SJSA1 (cell line): ENCODE measurements at regions not wholly inside any gene's neighbourhood (a gene's known extent, or its start where the extent isn't known, plus 50 kb on each side); places are given as distances from the start of the nearest gene placed in this dataset.
A peak's percentile ranks its signal among the peaks of the same experiment; 100 is the strongest.
"Not testable (repeated sequence)": the region's sequence is repeated elsewhere in the genome, so short reads cannot be mapped to it uniquely, and the experiment has no call there.

Experiments used
- DNase-seq, 2 experiments: peaks; one replicate each; pipeline ENCODE4 v3.0.0-alpha.2; 2015 to 2020; ENCODE audit warnings: low spot score in 2 of 2, low read depth in 1 of 2
- H3K27ac ChIP-seq: fragments of 250-450 bp; sonication (Bioruptor Pico); 2 replicates; pipeline ENCODE4 v1.5.1; 2020; ENCODE audit warnings: mild to moderate bottlenecking, moderate library complexity
- H3K27me3 ChIP-seq: fragments of 250-450 bp; sonication (Bioruptor Pico); replicated peaks from 2 replicates; pipeline ENCODE4 v1.5.1; 2020; ENCODE audit warnings: mild to moderate bottlenecking, moderate library complexity
- H3K36me3 ChIP-seq: fragments of 250-450 bp; sonication (Bioruptor Pico); 2 replicates; pipeline ENCODE4 v1.5.1; 2020; ENCODE audit warnings: mild to moderate bottlenecking
- H3K4me1 ChIP-seq: fragments of 250-450 bp; sonication (Bioruptor Pico); replicated peaks from 2 replicates; pipeline ENCODE4 v1.6.1; 2021; ENCODE audit warnings: mild to moderate bottlenecking
- H3K4me3 ChIP-seq: fragments of 250-450 bp; sonication (Bioruptor Pico); 2 replicates; pipeline ENCODE4 v1.5.1; 2020; ENCODE audit warnings: mild to moderate bottlenecking
- H3K9me3 ChIP-seq: fragments of 250-450 bp; sonication (Bioruptor Pico); replicated peaks from 2 replicates; pipeline ENCODE4 v1.5.1; 2020; ENCODE audit warnings: mild to moderate bottlenecking

- Histone ChIP-seq H3K36me3 (no peaks in the 10 kb centered on the region), H3K4me1 (peaks cover 8% of the 10 kb centered on the region), H3K4me3 (no peak overlapping the region), H3K27me3 (no peaks in the 10 kb centered on the region), H3K9me3 (no peaks in the 10 kb centered on the region), H3K27ac (no peak overlapping the region)
- DNase-seq: no peak
Measured at GRCh38 chr4:40681600-40681999, 51.9 kb upstream of the RBM47 start.

GRCh38 chr4:40682290-40683101 lies 52.8 kb upstream of the RBM47 start:
- H3K9me3 ChIP-seq: no peaks in the 10 kb centered on the region
- DNase-seq: no peak
- no peaks in the 10 kb centered on the region for H3K36me3 ChIP-seq
- H3K27ac ChIP-seq: no peak overlapping the region
- H3K27me3 ChIP-seq: no peaks in the 10 kb centered on the region
- H3K4me1 ChIP-seq: peaks cover 8% of the 10 kb centered on the region
- H3K4me3 ChIP-seq: no peak overlapping the region

GRCh38 chr4:40683536-40684145 lies 54.0 kb upstream of the RBM47 start:
- not testable (repeated sequence) for H3K4me3 ChIP-seq, H3K36me3 ChIP-seq, H3K27ac ChIP-seq, DNase-seq, H3K4me1 ChIP-seq, H3K27me3 ChIP-seq, H3K9me3 ChIP-seq

- Histone ChIP-seq H3K27ac (no peak overlapping the region), H3K27me3 (no peaks in the 10 kb centered on the region), H3K36me3 (no peaks in the 10 kb centered on the region), H3K4me3 (no peak overlapping the region), H3K9me3 (no peaks in the 10 kb centered on the region), H3K4me1 (peaks cover 8% of the 10 kb centered on the region)
- DNase-seq: no peak
Measured at GRCh38 chr4:40684404-40684803, 54.7 kb upstream of the RBM47 start.

DNA sequence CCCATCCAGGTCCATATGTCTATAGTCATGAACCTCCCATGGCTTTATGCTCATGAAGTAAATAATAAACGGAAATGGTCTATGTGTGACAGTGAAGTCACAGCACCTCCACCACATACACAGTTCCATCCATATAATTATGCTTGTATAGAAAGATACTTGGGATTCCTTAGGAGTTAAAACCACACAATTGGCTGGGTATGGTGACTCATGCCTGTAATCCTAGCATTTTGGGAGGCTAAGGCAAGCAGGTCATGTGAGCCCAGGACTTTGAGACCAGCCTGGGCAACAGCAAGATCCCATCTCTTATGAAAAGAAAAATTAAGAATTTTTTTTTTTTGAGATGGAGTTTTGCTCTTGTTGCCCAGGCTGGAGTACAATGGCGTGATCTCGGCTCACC lies 55.6 kb upstream of the RBM47 start:
- Histone ChIP-seq H3K4me1 (peaks cover 8% of the 10 kb centered on the region), H3K9me3 (no peaks in the 10 kb centered on the region), H3K27ac (no peak overlapping the region), H3K4me3 (no peak overlapping the region), H3K27me3 (no peaks in the 10 kb centered on the region), H3K36me3 (no peaks in the 10 kb centered on the region)
- DNase-seq: peak; percentile 45 to 53

- Histone ChIP-seq H3K27ac (no peak overlapping the region), H3K36me3 (no peaks in the 10 kb centered on the region), H3K9me3 (no peaks in the 10 kb centered on the region), H3K27me3 (no peaks in the 10 kb centered on the region), H3K4me1 (peaks cover 8% of the 10 kb centered on the region), H3K4me3 (no peak overlapping the region)
- DNase-seq: no peak
Measured at GRCh38 chr4:40686081-40686913, 56.6 kb upstream of the RBM47 start.

DNA sequence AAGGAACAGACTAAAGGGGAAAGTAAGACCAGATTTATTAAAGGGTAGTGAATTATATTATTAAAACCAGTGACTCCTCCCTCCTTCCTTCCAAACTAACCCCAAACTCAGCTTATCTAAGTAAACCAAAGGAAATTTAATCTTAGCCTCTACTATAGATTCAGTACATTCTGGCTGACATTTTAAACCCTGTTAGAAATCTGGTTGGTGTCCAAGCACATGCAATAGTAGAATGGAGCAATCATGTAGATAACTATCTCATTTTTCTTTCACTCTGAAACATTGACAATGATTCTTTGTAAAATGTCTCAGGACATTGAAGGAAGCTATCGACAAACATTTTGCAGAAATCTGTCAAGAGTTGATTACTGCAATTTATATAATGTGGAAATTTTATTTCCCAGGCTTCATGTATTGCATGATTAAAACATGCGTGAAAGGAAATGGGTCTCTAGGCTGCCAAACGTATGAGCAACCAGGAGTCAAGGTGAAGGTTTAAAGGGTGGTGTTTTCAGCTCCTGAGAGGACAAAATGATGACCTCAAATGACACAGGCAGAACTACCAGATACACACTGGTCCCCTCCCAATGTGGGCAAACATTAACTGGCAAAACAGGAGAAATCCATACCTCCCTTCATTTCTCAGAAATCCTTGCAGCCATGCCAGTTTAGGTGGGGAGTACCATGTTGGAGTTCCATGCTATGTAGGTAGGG lies 58.2 kb upstream of the RBM47 start:
- no peak for DNase-seq
- Histone ChIP-seq H3K4me3 (no peak overlapping the region), H3K27ac (no peak overlapping the region), H3K4me1 (peaks cover 8% of the 10 kb centered on the region), H3K27me3 (no peaks in the 10 kb centered on the region), H3K9me3 (no peaks in the 10 kb centered on the region), H3K36me3 (no peaks in the 10 kb centered on the region)

- no peak for DNase-seq
- Histone ChIP-seq H3K4me3 (no peak overlapping the region), H3K36me3 (no peaks in the 10 kb centered on the region), H3K4me1 (peaks cover 8% of the 10 kb centered on the region), H3K27me3 (no peaks in the 10 kb centered on the region), H3K27ac (no peak overlapping the region), H3K9me3 (no peaks in the 10 kb centered on the region)
Measured at GRCh38 chr4:40688446-40689095, 58.9 kb upstream of the RBM47 start.

GRCh38 chr4:40693946-40694345 lies 55.8 kb upstream of the NSUN7 start:
- Histone ChIP-seq H3K4me1 (no peaks in the 10 kb centered on the region), H3K27ac (no peak overlapping the region), H3K4me3 (no peak overlapping the region), H3K36me3 (no peaks in the 10 kb centered on the region), H3K9me3 (no peaks in the 10 kb centered on the region), H3K27me3 (no peaks in the 10 kb centered on the region)
- no peak for DNase-seq

DNA sequence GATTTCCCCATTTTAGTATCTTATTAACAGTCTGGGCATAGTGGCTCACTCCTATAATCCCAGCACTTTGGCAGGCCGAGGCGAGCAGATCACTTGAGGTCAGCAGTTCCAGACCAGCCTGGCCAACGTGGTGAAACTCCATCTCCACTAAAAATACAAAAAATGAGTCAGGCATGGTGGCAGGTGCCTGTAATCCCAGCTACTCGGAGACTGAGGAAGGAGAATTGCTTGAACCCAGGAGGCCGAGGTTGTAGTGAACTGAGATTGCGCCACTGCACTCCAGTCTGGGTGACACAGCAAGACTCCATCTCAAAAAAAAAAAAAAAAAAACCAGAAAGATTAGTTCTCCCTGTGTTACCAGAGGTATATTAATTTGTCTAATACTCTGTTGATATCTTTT lies 52.3 kb upstream of the NSUN7 start:
- H3K36me3 ChIP-seq, H3K27ac ChIP-seq, H3K4me3 ChIP-seq, H3K4me1 ChIP-seq, DNase-seq, H3K27me3 ChIP-seq, H3K9me3 ChIP-seq: not testable (repeated sequence)

- DNase-seq: no peak
- no peaks in the 10 kb centered on the region for H3K27me3 ChIP-seq
- H3K9me3 ChIP-seq: no peaks in the 10 kb centered on the region
- H3K27ac ChIP-seq: no peak overlapping the region
- no peaks in the 10 kb centered on the region for H3K4me1 ChIP-seq
- H3K4me3 ChIP-seq: no peak overlapping the region
- H3K36me3 ChIP-seq: no peaks in the 10 kb centered on the region
Measured at GRCh38 chr4:40698733-40699132, 51.0 kb upstream of the NSUN7 start.

GRCh38 chr4:40699648-40700047 lies 50.1 kb upstream of the NSUN7 start:
- no peak for DNase-seq
- Histone ChIP-seq H3K36me3 (no peaks in the 10 kb centered on the region), H3K27me3 (no peaks in the 10 kb centered on the region), H3K27ac (no peak overlapping the region), H3K4me3 (no peak overlapping the region), H3K4me1 (no peaks in the 10 kb centered on the region), H3K9me3 (no peaks in the 10 kb centered on the region)
